NCI-H2029 treated with DMSO at 0.1 percent for 48 hours (cell line): ENCODE measurements at regions not wholly inside any gene's neighbourhood (a gene's known extent, or its start where the extent isn't known, plus 50 kb on each side); places are given as distances from the start of the nearest gene placed in this dataset.
"Not testable (repeated sequence)": the region's sequence is repeated elsewhere in the genome, so short reads cannot be mapped to it uniquely, and the experiment has no call there.

Source experiments
- DNase-seq: peaks from one replicate; lab custom pipeline; 2025; lab: John Stamatoyannopoulos, UW

- DNase-seq: no peak
These were observed 66.9 kb upstream of the TENM4 start for GRCh38 chr11:79507706-79508105.

- no peak for DNase-seq
These were observed 66.0 kb upstream of the TENM4 start for GRCh38 chr11:79506734-79507344.

GRCh38 chr11:79506124-79506523 lies 65.3 kb upstream of the TENM4 start:
- DNase-seq: no peak

GRCh38 chr11:79503028-79503427 lies 62.2 kb upstream of the TENM4 start:
- no peak for DNase-seq

GRCh38 chr11:79501707-79502106 lies 60.9 kb upstream of the TENM4 start:
- no peak for DNase-seq

GRCh38 chr11:79499929-79500328 lies 59.1 kb upstream of the TENM4 start:
- DNase-seq: not testable (repeated sequence)

- no peak for DNase-seq
These were observed 57.8 kb upstream of the TENM4 start for GRCh38 chr11:79498667-79499066.

GRCh38 chr11:79493555-79494171 lies 52.8 kb upstream of the TENM4 start:
- peak; percentile 10 for DNase-seq

GRCh38 chr11:79492008-79492407 lies 51.2 kb upstream of the TENM4 start:
- no peak for DNase-seq
